IMR-90 (cell line): ENCODE measurements at regions not wholly inside any gene's neighbourhood (a gene's known extent, or its start where the extent isn't known, plus 50 kb on each side); places are given as distances from the start of the nearest gene placed in this dataset.

Experiments
- BHLHE40 ChIP-seq: fragments of 150-350 bp; IDR thresholded peaks from 2 replicates; pipeline ENCODE4 v1.6.1; 2016; ENCODE audit warnings: mild to moderate bottlenecking, low read depth, low read length
- CEBPB ChIP-seq: IDR thresholded peaks from 2 replicates; pipeline ENCODE4 v1.6.1; 2012; ENCODE audit warnings: low read depth, low read length, improper control_type of control experiment
- CHD1 ChIP-seq: IDR thresholded peaks from 2 replicates; pipeline ENCODE4 v1.6.1; 2012; ENCODE audit warnings: low read depth, low read length, improper control_type of control experiment
- CTCF ChIP-seq: conservative IDR thresholded peaks from 2 replicates; pipeline ENCODE4 v1.5.1; 2012; ENCODE audit warnings: mild to moderate bottlenecking, low read depth, low read length, improper control_type of control experiment
- ELK1 ChIP-seq: fragments of 150-350 bp; IDR thresholded peaks from 2 replicates; pipeline ENCODE4 v1.6.1; 2016; ENCODE audit warnings: low read depth, mild to moderate bottlenecking, low read length, moderate library complexity, borderline replicate concordance
- MAFK ChIP-seq: IDR thresholded peaks from 2 replicates; pipeline ENCODE4 v1.6.1; 2012; ENCODE audit warnings: low read depth, low read length, improper control_type of control experiment
- MAZ ChIP-seq: IDR thresholded peaks from 2 replicates; pipeline ENCODE4 v1.6.1; 2012; ENCODE audit warnings: low read depth, mild to moderate bottlenecking, low read length, improper control_type of control experiment, moderate library complexity, borderline replicate concordance
- MXI1 ChIP-seq: IDR thresholded peaks from 2 replicates; pipeline ENCODE4 v1.6.1; 2012; ENCODE audit warnings: low read depth, mild to moderate bottlenecking, low read length, moderate library complexity, borderline replicate concordance
- POLR2A ChIP-seq: IDR thresholded peaks from 2 replicates; pipeline ENCODE4 v1.6.1; 2012; ENCODE audit warnings: mild to moderate bottlenecking, low read depth, low read length
- RCOR1 ChIP-seq: IDR thresholded peaks from 2 replicates; pipeline ENCODE4 v1.6.1; 2012; ENCODE audit warnings: mild to moderate bottlenecking, low read length, improper control_type of control experiment; ENCODE audit not compliant: insufficient replicate concordance
- RFX5 ChIP-seq: IDR thresholded peaks from 2 replicates; pipeline ENCODE4 v1.8.0; 2012; ENCODE audit warnings: low read depth, mild to moderate bottlenecking, low read length, moderate library complexity

GRCh38 chr18:44039216-44039615 lies 641.5 kb upstream of the SETBP1 start:
- TF ChIP-seq CTCF (no peak), POLR2A (no peak), CHD1 (no peak), ELK1 (no peak), MAZ (no peak), MAFK (no peak), RFX5 (no peak), BHLHE40 (no peak), CEBPB (no peak), RCOR1 (no peak), MXI1 (no peak)
